ENCODE measurements at regions not wholly inside any gene's neighbourhood (a gene's known extent, or its start where the extent isn't known, plus 50 kb on each side); places are given as distances from the start of the nearest gene placed in this dataset.

- H3K9ac ChIP-seq (ENCODE audit: control insufficient read depth, extremely low read depth, insufficient read depth, low read length): no peak overlapping the region
- DNase-seq (ENCODE audit: low read depth, low spot score) (no peak), FAIRE-seq (no peak)
- H3K4me1 ChIP-seq (ENCODE audit: control insufficient read depth, extremely low read depth, insufficient read depth, low read length): no peaks in the 10 kb centered on the region
- no peaks in the 10 kb centered on the region for H3K79me2 ChIP-seq (ENCODE audit: control insufficient read depth, insufficient read depth, low read length)
- no peaks in the 10 kb centered on the region for H3K9me1 ChIP-seq (ENCODE audit: control insufficient read depth, extremely low read depth, insufficient read depth, low read length)
- H3K4me3 ChIP-seq (ENCODE audit: control insufficient read depth in 2 of 3, extremely low read depth in 1 of 3, insufficient read depth in 2 of 3, low read depth in 1 of 3, low read length in 3 of 3): no peak overlapping the region
- H3K9me3 ChIP-seq (ENCODE audit: control insufficient read depth, low read depth, low read length): no peaks in the 10 kb centered on the region
- dilution Hi-C loops (cut with MboI; ENCODE audit: extremely low pct_ligation_motif_present, low sequenced_read_pairs): no loop called here
- no peak for TF ChIP-seq EZH2 (IDR thresholded peaks at IDR 0.05; ENCODE audit: low read length)
- no peak for TF ChIP-seq CTCF (optimal IDR thresholded peaks at IDR 0.05 in 1 of 3, IDR thresholded peaks at IDR 0.05 in 1 of 3, conservative IDR thresholded peaks at IDR 0.05 in 1 of 3; ENCODE audit: extremely low read depth in 1 of 3, insufficient read depth in 2 of 3, low read length in 3 of 3)
- H3K27ac ChIP-seq (ENCODE audit: control insufficient read depth, insufficient read depth, low read length): no peak overlapping the region
- H4K20me1 ChIP-seq (ENCODE audit: control insufficient read depth, extremely low read depth, insufficient read depth, low read length): no peaks in the 10 kb centered on the region
- H2AFZ ChIP-seq (ENCODE audit: control insufficient read depth, low read length): no peak overlapping the region
- no peaks in the 10 kb centered on the region for H3K36me3 ChIP-seq (ENCODE audit: control insufficient read depth in 2 of 2, extremely low read depth in 1 of 2, insufficient read depth in 2 of 2, low read length in 2 of 2)
- H3K4me2 ChIP-seq (ENCODE audit: control insufficient read depth, extremely low read depth, insufficient read depth, low read depth, low read length): no peak overlapping the region
- H3K27me3 ChIP-seq (ENCODE audit: control insufficient read depth, extremely low read depth, insufficient read depth, low read length): no peaks in the 10 kb centered on the region
Observed at GRCh38 chr11:24142062-24142461, 354.8 kb upstream of the LUZP2 start.

DNA sequence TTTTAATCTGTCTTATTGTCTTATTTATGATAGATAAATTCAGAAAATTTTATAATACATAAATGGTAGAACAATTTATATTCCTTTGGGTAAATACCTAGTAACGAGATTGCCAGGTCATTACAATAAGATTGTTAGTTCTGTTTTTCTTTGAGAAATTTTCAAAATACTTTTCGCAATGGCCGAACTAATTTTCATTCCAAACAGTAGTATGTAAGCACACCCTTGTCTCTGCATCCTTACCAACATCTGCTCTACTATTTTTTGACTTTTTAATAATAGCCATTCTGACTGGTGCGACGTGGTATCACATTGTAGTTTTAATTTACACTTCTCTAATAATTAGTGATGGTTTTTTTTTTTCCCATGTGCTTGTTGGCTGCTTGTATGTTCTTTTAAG lies 351.4 kb upstream of the LUZP2 start:
- dilution Hi-C loops (cut with MboI; ENCODE audit: extremely low pct_ligation_motif_present, low sequenced_read_pairs): no loop called here
- H3K9me3 ChIP-seq (ENCODE audit: control insufficient read depth, low read depth, low read length): no peaks in the 10 kb centered on the region
- H3K36me3 ChIP-seq (ENCODE audit: control insufficient read depth in 2 of 2, extremely low read depth in 1 of 2, insufficient read depth in 2 of 2, low read length in 2 of 2): no peaks in the 10 kb centered on the region
- H3K4me3 ChIP-seq (ENCODE audit: control insufficient read depth in 2 of 3, extremely low read depth in 1 of 3, insufficient read depth in 2 of 3, low read depth in 1 of 3, low read length in 3 of 3): no peak overlapping the region
- H2AFZ ChIP-seq (ENCODE audit: control insufficient read depth, low read length): no peak overlapping the region
- H3K9me1 ChIP-seq (ENCODE audit: control insufficient read depth, extremely low read depth, insufficient read depth, low read length): no peaks in the 10 kb centered on the region
- H3K4me2 ChIP-seq (ENCODE audit: control insufficient read depth, extremely low read depth, insufficient read depth, low read depth, low read length): no peak overlapping the region
- H3K79me2 ChIP-seq (ENCODE audit: control insufficient read depth, insufficient read depth, low read length): no peaks in the 10 kb centered on the region
- H3K27ac ChIP-seq (ENCODE audit: control insufficient read depth, insufficient read depth, low read length): no peak overlapping the region
- no peaks in the 10 kb centered on the region for H4K20me1 ChIP-seq (ENCODE audit: control insufficient read depth, extremely low read depth, insufficient read depth, low read length)
- no peaks in the 10 kb centered on the region for H3K4me1 ChIP-seq (ENCODE audit: control insufficient read depth, extremely low read depth, insufficient read depth, low read length)
- TF ChIP-seq EZH2 (IDR thresholded peaks at IDR 0.05; ENCODE audit: low read length) (no peak), CTCF (optimal IDR thresholded peaks at IDR 0.05 in 1 of 3, IDR thresholded peaks at IDR 0.05 in 1 of 3, conservative IDR thresholded peaks at IDR 0.05 in 1 of 3; ENCODE audit: extremely low read depth in 1 of 3, insufficient read depth in 2 of 3, low read length in 3 of 3) (no peak)
- no peaks in the 10 kb centered on the region for H3K27me3 ChIP-seq (ENCODE audit: control insufficient read depth, extremely low read depth, insufficient read depth, low read length)
- DNase-seq (ENCODE audit: low read depth, low spot score) (no peak), FAIRE-seq (no peak)
- H3K9ac ChIP-seq (ENCODE audit: control insufficient read depth, extremely low read depth, insufficient read depth, low read length): no peak overlapping the region
